ENCODE measurements at regions not wholly inside any gene's neighbourhood (a gene's known extent, or its start where the extent isn't known, plus 50 kb on each side); places are given as distances from the start of the nearest gene placed in this dataset.

GRCh38 chr19:23482829-23483228 is 87.6 kb upstream of the ZNF91 start:
- DNase-seq (ENCODE audit: low spot score), result no peak
- H3K36me3 ChIP-seq (ENCODE audit: insufficient read depth, low read length), result no peaks in the 10 kb centered on the region
- H4K20me1 ChIP-seq (ENCODE audit: insufficient read depth, low read length), result no peaks in the 10 kb centered on the region
- ChIA-PET POLR2A (no interaction called here), CTCF (ENCODE audit: unreplicated experiment) (no interaction called here)
- H3K9me3 ChIP-seq (ENCODE audit: low read length), result no peaks in the 10 kb centered on the region
- no peak overlapping the region for H3K4me3 ChIP-seq (ENCODE audit: low read depth, low read length, poor library complexity, severe bottlenecking)
- H2AFZ ChIP-seq (ENCODE audit: low read length), result no peak overlapping the region
- no peak overlapping the region for H3K27ac ChIP-seq (ENCODE audit: low read depth, low read length, poor library complexity, severe bottlenecking)
- BruUV-seq (replicated peaks), result no TSS peak
- no peaks in the 10 kb centered on the region for H3K4me1 ChIP-seq (ENCODE audit: insufficient read depth, low read length, poor library complexity, severe bottlenecking)
- TF ChIP-seq EZH2phosphoT487 (IDR thresholded peaks at IDR 0.05; ENCODE audit: borderline replicate concordance, low read depth, low read length) (no peak), CTCF (conservative IDR thresholded peaks at IDR 0.05; ENCODE audit: low read length) (no peak)
- intact Hi-C loops (cut with micrococcal nuclease; ENCODE audit: unreplicated experiment), result no loop called here
- no peak overlapping the region for H3K4me2 ChIP-seq (ENCODE audit: low read length)
- H3K9me2 ChIP-seq (ENCODE audit: insufficient read depth, low read length), result no peaks in the 10 kb centered on the region
- no peaks in the 10 kb centered on the region for H3K79me2 ChIP-seq (ENCODE audit: insufficient read depth, low read depth, low read length)

- Histone ChIP-seq H3K9me2 (ENCODE audit: insufficient read depth, low read length) (no peaks in the 10 kb centered on the region), H3K79me2 (ENCODE audit: insufficient read depth, low read depth, low read length) (no peaks in the 10 kb centered on the region), H3K9me3 (ENCODE audit: low read length) (no peaks in the 10 kb centered on the region), H3K4me1 (ENCODE audit: insufficient read depth, low read length, poor library complexity, severe bottlenecking) (no peaks in the 10 kb centered on the region), H3K36me3 (ENCODE audit: insufficient read depth, low read length) (no peaks in the 10 kb centered on the region), H3K4me2 (ENCODE audit: low read length) (no peak overlapping the region), H3K27ac (ENCODE audit: low read depth, low read length, poor library complexity, severe bottlenecking) (no peak overlapping the region), H4K20me1 (ENCODE audit: insufficient read depth, low read length) (no peaks in the 10 kb centered on the region), H3K4me3 (ENCODE audit: low read depth, low read length, poor library complexity, severe bottlenecking) (no peak overlapping the region), H2AFZ (ENCODE audit: low read length) (no peak overlapping the region)
- ChIA-PET POLR2A (interaction anchor here (0.5 to 0.6 kb wide), 2 partner anchors 310 to 424 kb away, joined by 3 to 5 read pairs; no protein-coding TSS in a partner anchor), CTCF (ENCODE audit: unreplicated experiment) (no interaction called here)
- DNase-seq (ENCODE audit: low spot score), result no peak
- intact Hi-C loops (cut with micrococcal nuclease; ENCODE audit: unreplicated experiment), result no loop called here
- TF ChIP-seq EZH2phosphoT487 (IDR thresholded peaks at IDR 0.05; ENCODE audit: borderline replicate concordance, low read depth, low read length), result no peak
- TF ChIP-seq CTCF (conservative IDR thresholded peaks at IDR 0.05; ENCODE audit: low read length), result no peak
- BruUV-seq (replicated peaks), result no TSS peak
Observed at GRCh38 chr19:23481043-23481442, 85.8 kb upstream of the ZNF91 start.

- no TSS peak for BruUV-seq (replicated peaks)
Observed at GRCh38 chr19:23475477-23475876, 80.2 kb upstream of the ZNF91 start.

More at GRCh38 chr19:23475477-23475876, 80.2 kb upstream of the ZNF91 start:
- Histone ChIP-seq H3K9me3 (ENCODE audit: low read length) (no peaks in the 10 kb centered on the region), H3K36me3 (ENCODE audit: insufficient read depth, low read length) (no peaks in the 10 kb centered on the region), H2AFZ (ENCODE audit: low read length) (no peak overlapping the region), H3K79me2 (ENCODE audit: insufficient read depth, low read depth, low read length) (no peaks in the 10 kb centered on the region), H3K27ac (ENCODE audit: low read depth, low read length, poor library complexity, severe bottlenecking) (no peak overlapping the region), H3K4me1 (ENCODE audit: insufficient read depth, low read length, poor library complexity, severe bottlenecking) (no peaks in the 10 kb centered on the region), H4K20me1 (ENCODE audit: insufficient read depth, low read length) (no peaks in the 10 kb centered on the region), H3K4me2 (ENCODE audit: low read length) (no peak overlapping the region), H3K9me2 (ENCODE audit: insufficient read depth, low read length) (no peaks in the 10 kb centered on the region), H3K4me3 (ENCODE audit: low read depth, low read length, poor library complexity, severe bottlenecking) (no peak overlapping the region)
- intact Hi-C loops (cut with micrococcal nuclease; ENCODE audit: unreplicated experiment), result no loop called here
- ChIA-PET CTCF (ENCODE audit: unreplicated experiment) (no interaction called here), POLR2A (no interaction called here)
- TF ChIP-seq EZH2phosphoT487 (IDR thresholded peaks at IDR 0.05; ENCODE audit: borderline replicate concordance, low read depth, low read length), result no peak
- no peak for TF ChIP-seq CTCF (conservative IDR thresholded peaks at IDR 0.05; ENCODE audit: low read length)
- no peak for DNase-seq (ENCODE audit: low spot score)
